GM21423 (cell line): ENCODE measurements at regions not wholly inside any gene's neighbourhood (a gene's known extent, or its start where the extent isn't known, plus 50 kb on each side); places are given as distances from the start of the nearest gene placed in this dataset.

Experiments
- ATAC-seq: cut with Tn5 transposase; IDR thresholded peaks from one replicate; pipeline ENCODE4 v1.9.1; 2021; ENCODE audit warnings: mild to moderate bottlenecking, moderate library complexity; ENCODE audit not compliant: unreplicated experiment

DNA sequence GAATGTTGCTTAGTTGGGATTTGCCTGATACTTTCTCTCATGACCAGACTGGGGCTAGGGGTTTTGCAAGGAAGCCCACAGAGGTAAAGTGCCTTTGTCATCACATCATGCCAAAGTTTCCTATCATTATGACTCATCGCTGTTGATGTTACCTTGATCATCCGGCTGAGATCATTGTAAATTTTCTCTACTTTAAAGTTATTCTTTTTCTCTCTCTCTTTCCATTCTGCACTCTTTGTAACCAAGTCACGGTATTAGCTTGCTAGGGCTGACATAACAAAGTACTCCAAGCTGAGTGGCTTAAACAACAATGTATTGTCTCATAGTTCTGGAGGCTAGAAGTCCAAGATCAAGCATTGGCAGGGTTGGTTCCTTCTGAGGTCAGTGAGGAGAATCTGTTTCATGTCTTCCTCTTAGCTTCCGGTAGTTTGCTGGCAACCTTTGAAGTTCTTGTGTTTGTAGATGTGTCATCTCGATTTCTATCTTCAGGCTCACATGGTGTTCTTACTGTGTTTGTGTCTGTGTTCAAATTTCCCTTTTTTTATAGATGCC, 113.0 kb downstream of the DTHD1 start:
- ATAC-seq, result peak; percentile 41

DNA sequence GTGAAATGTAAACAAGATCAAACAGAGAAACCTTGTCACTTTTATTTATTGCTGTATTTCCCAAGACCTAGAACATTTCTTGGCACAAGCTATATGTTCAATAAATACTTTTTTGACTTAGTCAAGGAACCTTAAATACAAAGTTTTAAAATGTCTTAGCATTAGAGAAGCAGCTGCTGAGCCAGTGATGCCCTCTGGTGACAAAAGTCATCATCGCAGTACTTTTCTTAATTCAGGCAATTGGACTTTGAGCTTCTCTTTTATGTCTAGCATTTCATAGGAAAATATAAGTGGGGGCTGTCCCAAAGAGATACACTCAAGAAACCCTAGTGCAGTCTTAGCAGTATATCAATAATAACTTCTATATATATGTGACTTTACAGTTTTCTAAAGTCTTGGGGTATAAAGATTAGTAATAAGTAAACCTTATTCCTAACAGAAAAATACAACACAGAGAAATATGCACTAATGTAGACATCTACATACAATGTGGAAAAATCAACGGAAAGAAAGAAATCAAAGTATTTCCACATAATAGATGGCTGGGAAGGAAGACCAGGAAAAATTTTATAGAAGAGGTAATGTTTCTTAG, 118.4 kb downstream of the DTHD1 start:
- peak; percentile 72 for ATAC-seq

DNA sequence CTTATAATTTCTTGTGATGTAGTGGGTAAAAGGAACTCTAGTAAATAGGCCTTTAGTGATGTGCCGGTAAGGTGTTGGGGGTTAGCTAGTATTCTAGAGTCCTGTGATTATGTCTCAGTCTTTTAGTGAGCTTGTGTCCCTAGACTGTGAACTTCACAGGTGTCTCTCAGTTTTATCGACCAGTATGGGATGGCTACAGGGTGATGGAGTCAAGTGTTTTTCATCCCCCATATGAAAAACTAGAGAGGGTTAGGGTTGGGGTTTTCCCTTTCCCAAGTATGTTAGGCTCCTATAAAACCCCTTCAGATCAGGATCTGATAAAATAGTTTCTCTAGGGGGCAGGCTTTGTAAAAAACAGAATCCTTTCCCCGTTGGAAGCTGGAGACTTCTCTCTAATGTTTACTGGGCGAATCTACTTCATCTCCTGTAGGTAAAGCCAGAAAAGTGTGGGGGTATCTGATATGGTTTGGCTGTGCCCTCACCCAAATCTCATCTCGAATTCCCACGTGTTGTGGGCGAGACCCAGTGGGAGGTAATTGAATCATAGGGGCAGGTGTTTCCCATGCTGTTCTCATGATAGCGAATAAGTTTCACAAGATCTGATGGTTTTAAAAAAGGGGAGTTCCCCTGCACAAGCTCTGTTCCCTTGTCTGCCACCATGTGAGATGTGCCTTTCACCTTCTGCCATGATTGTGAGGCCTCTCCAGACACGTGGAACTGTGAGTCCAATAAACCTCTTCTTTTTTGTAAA, 120.8 kb downstream of the DTHD1 start:
- no peak for ATAC-seq

DNA sequence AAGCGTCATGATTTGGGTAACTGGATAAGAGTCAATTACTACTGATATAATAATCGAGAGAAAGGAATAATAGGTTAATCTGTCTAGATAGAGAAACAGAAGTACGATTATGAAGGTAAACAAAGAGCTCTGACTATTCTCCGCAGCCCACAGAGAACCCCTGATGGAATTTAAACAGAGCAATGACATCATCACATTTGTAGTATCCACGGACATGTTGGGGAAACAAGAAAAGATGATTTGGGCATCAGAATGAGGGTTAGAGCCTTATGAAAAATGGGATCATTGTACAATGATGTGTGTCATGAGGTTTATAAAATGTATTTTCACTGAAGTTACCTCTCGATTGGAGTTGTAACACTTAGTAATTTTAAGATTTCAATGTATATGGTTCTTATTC, 129.9 kb downstream of the DTHD1 start:
- ATAC-seq, result no peak

DNA sequence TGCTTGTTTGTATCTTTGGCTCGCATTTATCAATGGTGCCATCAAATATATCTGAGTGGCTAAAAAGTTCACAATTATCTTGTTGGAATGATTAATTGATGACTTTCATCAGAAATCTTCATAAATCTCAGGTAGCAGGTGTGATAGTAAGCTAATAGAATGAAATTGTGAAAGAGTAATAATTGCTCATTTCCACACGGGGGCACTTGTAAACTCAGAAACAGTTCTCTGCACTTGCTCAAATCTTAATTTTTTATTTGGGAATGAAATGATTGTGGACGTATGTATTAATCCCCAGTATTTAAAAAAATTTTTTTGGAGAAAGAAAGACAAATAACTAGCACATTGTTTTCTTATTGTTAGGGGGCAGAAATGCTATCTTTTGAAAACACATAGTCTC, 132.8 kb downstream of the DTHD1 start:
- ATAC-seq, result no peak

DNA sequence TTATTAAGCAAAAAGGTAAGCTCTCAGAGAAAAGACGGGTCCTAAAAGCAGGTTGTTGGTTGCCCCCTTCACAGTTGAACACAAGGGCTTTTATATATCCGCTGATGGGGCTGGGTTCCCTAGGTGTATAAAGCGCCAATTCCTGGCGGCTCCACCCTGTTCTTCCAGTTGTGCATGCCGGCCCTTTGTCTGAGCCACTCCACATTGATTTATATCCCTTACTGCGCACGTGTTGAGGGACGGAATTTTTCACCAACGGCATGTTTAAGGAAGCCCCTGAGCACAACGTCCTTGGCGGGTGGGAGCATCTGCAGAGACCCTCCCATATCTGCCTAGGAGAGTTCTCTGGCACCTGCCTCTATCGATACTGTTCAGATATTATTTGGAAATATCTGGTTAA, 135.7 kb downstream of the DTHD1 start:
- no peak for ATAC-seq

DNA sequence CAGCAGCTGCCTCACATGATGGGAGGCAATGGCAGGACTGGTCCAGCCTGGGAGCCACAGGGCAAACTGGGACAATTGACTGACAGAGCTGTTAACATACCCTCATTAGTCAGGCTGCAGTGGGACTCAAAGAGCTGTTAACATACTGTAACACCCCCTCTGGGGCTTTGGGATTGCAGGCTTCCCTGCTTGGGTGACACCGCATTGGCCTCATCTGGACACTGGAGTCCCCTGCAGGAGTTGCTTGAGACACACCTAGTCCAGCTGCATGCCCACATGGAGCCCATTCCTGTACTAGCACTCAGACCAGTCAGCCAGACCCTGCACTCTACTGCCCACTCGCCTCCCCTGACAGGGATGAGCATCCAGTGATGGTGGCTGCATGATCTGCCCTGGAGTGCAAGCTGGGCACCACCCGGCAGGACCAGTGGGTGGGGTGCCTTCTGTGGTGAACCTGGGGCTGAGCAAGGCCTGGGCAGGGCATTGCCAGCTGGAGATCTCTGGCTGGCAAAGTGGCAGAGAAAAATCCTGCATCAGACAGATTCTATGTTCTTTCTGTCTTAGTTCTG, 138.8 kb downstream of the DTHD1 start:
- ATAC-seq, result no peak

DNA sequence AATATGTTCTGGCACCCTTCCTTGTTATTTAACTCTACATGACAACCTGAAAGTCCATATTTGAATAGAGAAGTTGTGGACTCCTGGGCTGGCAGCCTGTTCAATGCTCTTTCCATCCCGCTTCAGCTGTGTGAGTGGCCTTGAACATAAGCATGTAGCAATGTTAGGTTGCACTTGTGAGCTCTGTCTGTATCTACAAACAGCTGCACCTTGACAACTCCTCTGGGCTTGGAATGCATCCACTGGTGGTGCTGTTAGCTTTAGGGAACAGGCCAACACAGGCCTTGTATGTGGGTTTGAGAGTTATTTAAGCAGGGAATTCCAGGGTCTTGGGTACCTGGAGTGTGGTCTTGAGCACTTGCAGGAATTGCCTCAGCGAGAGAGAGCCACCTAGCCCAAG, 141.2 kb downstream of the DTHD1 start:
- no peak for ATAC-seq

DNA sequence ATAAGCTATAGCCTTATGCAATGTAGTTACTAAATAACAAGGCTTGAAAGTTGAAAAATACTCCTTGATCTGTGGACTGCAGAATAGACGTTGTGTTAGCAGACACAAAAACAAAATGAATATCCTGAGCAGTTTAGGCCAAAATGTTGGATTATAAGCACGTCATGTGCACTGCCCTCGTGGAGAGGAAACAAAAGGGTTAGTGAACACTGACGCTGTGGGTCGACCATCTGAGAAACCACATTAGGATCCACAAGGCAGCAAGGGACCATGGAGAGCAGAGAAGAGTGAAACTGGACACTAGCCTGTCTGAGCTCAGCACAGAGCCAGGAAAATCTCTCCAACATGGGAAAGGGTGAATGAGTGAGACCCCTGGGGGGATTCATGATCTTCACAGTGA, 145.3 kb downstream of the DTHD1 start:
- ATAC-seq, result no peak

DNA sequence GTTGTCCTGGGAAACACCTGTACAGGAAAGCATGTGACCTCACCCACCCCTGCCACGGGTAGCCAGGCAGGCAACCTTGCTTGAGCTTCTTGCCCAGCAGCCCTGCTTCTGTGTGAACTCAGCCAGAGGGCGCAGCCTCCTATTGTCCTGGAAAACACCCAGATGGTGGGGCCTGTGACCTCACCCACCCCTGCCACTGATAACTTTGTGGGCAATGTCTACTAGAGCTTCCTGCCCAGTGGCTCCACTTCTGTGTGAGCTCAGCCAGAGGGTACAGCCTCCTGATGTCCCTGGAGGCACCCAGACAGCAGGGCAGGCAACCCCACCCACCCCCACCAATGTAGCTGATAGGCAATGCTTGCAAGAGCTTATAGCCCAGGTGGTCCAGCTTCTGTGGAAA, 146.3 kb downstream of the DTHD1 start:
- ATAC-seq, result no peak

DNA sequence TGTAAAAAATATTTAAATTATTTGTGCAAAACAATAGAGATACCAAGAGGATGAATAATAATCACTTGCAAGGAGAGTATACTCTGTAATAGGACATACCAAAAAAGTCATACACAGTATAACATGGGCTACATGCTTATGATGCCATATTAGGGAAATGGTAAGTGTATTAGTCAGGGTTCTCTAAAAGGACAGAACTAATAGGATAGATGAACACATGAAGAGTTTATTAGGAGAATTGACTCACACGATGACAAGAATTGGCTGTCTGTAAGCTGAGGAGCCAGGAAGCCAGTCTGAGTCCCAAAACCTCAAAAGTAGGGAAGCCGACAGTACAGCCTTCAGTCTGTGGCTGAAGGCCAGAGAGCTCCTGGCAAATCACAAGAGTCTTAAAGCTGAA, 151.2 kb downstream of the DTHD1 start:
- ATAC-seq, result no peak

DNA sequence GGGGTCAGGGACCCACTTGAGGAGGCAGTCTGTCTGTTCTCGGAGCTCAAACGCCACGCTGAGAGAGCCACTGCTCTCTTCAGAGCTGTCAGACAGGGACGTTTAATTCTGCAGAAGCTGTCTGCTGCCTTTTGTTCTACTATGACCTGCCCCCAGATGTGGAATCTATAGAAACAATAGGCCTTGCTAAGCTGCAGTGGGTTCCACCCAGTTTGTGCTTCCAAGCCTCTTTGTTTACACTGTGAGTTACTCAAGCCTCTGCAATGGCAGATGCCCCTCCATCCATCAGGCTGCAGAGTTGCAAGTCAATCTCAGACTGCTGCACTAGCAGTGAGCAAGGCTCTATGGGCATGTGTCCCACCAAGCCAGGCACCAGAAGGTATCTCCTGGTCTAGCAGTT, 158.1 kb downstream of the DTHD1 start:
- ATAC-seq, result no peak

DNA sequence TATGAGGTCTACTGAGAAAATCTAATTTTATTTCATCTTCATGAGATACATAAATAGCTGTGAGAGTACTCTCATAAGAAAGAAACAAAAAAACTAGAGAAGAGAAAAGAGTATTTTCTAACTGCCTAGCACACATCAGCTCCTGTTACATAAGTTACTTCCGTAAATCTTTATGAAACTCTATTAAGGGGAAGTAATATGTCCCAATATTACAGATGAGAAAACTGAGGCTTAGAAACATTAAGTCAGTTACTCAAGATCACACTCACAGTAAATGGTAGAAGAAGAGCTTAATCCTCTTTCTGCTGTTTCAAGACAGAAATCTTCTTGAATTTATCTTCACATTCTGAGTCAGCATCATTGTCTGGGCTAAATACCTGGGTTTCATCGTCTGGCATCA, 164.1 kb downstream of the DTHD1 start:
- no peak for ATAC-seq

DNA sequence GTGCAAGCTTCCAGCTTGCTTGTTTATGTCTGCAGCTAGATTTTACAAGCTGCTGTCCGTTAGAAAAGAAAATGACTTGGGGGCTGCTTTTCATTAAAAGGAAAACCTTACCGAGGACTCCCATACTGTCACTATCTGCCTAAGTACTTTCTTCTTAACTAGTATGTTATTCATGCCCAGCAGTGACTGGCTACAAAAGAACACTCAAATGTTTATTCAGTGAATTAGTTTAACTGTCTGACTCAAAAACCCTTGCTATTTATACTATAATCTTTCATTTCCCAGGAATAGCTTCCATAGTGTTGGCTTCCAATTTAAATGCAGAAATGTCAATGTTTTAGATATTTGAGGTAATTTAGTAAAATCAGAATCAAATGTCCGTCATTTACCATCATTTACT, 164.9 kb downstream of the DTHD1 start:
- ATAC-seq, result no peak

DNA sequence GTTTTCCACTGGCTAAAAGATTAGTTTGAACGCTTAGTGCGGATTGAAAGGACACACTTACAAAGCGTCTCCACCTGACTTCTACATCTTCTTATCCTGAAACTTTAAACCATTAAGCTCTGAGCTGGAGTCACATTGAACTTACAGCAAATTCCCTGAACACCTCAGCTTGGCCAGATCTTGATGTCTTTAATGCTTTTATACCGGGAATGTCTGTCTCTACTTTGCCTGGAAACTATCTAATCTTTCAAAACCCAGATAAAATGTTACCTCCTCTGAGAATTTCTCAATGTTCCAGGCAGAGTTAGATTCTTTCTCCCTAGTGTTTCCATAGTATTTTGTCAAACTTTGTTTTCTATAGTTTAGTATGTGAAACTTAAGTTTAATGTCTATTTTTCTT, 179.9 kb downstream of the DTHD1 start:
- no peak for ATAC-seq

DNA sequence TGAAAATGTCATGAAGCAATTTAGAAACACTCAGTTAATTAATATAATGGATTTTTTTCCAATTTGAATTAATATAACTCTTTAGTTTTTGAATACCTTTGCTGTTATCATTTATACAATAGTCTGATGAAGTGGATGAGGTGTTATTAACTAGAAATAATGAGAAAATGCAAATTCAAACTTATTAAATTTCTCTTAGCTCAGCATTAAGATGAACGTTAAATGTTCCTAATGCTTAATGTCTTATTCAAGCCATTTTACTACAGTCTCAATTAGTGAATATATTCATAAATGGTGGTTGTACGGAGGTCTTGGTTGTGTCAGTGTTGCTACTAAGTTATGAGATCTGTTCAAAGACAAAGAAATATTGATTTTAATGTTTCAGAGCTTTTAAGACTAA, 186.3 kb downstream of the DTHD1 start:
- no peak for ATAC-seq

DNA sequence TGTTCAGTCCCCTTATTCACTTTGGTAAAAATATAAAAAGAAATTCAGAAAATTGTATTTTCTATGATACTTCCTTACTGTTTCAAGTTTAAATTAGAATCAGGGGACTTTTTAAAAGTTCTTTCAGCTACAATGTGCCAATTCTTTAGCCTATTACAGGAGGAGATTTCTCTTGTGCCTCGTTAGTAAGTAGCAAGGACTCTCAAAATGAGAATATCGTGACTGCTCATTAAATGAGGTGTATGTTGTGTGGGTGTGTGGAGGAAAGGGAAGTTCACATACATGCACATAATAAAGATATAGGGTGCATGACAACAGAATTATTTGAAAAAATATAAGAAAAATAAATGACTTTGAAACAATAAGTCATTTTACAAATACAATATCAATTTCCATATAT, 190.5 kb downstream of the DTHD1 start:
- no peak for ATAC-seq

DNA sequence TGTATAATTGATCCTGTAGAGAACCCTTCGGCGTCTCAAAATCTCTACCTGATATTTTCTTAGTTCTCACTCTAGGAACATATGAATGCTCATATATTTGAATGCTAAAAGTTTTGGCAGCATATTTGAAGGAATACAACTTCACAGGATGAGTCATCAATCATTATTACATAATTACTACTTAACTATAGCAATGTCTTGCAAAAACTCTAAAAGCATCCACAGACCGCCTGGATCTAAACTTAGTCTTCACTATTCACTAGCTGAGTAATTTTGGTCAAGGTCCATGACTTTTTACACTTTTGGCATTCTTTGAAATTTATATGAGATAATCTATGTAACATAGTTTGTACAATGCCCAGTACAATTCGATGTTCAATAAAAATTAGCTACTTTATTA, 194.7 kb downstream of the DTHD1 start:
- ATAC-seq, result no peak

DNA sequence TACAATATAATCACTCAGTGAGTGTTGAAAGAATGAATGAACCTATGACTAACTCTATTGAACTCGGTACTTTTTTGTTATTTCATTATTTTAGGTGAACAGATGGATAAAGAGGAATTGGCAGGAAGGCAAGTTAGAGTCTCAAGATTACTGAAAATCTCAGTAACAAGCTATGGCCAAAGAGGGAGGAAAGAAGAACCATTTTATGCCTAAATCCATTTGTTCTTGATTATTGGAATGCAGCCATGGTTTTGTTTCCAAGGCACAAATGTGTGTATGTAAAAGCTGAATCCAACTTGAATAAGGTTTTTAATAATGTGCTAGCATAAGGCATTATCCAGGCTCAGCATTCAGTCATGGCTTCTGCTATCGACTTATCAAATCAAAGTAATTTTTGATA, 196.4 kb downstream of the DTHD1 start:
- ATAC-seq, result no peak

DNA sequence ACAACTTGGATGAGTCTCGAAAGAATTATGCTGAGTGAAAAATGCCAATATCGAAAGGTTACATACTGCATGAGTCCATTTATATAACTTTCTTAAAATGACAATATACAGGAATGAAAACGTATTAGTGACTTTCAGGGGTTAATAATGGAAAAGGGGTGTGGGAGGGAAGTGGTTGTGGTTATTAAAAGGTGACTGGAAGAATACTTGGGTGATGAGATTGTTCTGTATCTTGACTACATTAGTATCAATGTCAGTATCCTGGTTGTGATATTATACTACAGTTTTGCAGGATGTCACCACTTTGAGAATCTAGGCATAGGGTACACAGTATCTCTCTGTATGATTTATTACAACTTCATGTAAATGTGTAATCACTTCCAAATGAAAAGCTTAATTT, 204.5 kb downstream of the DTHD1 start:
- ATAC-seq, result no peak

DNA sequence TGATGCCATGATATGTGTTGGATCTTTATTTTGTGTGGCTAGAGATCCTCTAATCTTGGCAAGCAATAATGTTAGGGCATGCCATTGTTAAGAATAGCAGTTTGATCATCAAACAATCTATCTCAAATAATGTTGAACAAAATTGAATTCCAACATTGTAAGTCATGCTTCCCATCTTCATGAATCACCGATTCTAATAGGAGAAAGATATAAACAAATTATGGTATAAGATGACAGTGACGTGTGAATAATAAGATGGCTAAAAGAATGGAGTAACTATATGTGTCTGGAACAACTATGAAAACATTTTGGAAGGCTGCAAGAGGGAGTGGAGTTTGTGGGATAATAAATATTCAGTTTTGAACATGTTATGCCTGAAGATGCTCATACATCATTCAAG, 208.4 kb downstream of the DTHD1 start:
- no peak for ATAC-seq

DNA sequence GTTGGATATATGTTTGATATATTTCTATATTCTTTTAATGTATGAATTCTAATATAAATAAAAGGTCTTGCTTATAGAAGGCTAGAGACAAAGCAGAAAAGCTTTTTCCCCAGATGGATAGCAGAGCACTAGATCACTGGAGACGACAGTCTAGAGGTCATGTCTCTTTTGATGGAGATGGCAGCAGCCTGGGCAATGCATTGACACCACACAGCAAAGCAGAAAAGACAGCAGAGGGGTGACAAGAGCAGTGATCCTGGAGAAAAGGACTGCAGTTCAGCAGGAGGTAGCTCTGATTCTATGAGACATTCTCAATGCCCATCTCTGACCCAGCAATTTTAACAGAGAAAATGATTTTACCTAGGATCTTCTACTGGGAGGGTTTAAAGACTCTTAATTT, 210.6 kb downstream of the DTHD1 start:
- ATAC-seq, result no peak
